H1 (cell line): ENCODE measurements at regions not wholly inside any gene's neighbourhood (a gene's known extent, or its start where the extent isn't known, plus 50 kb on each side); places are given as distances from the start of the nearest gene placed in this dataset.
"Not testable (repeated sequence)": the region's sequence is repeated elsewhere in the genome, so short reads cannot be mapped to it uniquely, and the experiment has no call there.

ENCODE experiments used
- CTCF ChIA-PET: fragments of 300-600 bp; sonication (Branson Sonifier 250); formaldehyde crosslinking; loops from one replicate; lab custom pipeline; 2021; ENCODE audit not compliant: partially characterized antibody; lab: Charles Lee
- POLR2A ChIA-PET: fragments of 300-600 bp; sonication (Branson Sonifier 250); formaldehyde crosslinking; loops from one replicate; lab custom pipeline; 2021; ENCODE audit warnings: inconsistent platforms; ENCODE audit not compliant: partially characterized antibody; lab: Charles Lee
- DNase-seq, 2 experiments: peaks; one replicate each; pipeline versions ENCODE4 v3.0.0 to v3.0.0-alpha.2; 2010 to 2022; ENCODE audit warnings: low spot score in 2 of 2, low read depth in 1 of 2, mixed read lengths in 1 of 2
- FAIRE-seq: peaks from 2 replicates; lab custom pipeline; 2011; peaks lifted over from hg19 to GRCh38; lab: Jason Lieb, UNC
- H2AFZ ChIP-seq: 2 replicates; pipeline ENCODE4 v1.8.1; 2012; ENCODE audit warnings: low read length, inconsistent platforms
- H2AK5ac ChIP-seq: 2 replicates; pipeline ENCODE4 v1.6.1; 2013; ENCODE audit warnings: low read depth, low read length
- H2BK120ac ChIP-seq: replicated peaks from 2 replicates; pipeline ENCODE3; 2013; ENCODE audit warnings: low read depth, low read length, inconsistent platforms
- H2BK12ac ChIP-seq: 2 replicates; pipeline ENCODE4 v1.6.1; 2013; ENCODE audit warnings: low read depth, low read length
- H2BK15ac ChIP-seq: 2 replicates; pipeline ENCODE4 v1.6.1; 2013; ENCODE audit warnings: low read length
- H2BK20ac ChIP-seq: 2 replicates; pipeline ENCODE4 v1.6.1; 2013; ENCODE audit warnings: low read length
- H2BK5ac ChIP-seq: 2 replicates; pipeline ENCODE4 v1.6.1; 2013; ENCODE audit warnings: low read depth, low read length
- H3K14ac ChIP-seq: 2 replicates; pipeline ENCODE4 v1.6.1; 2013; ENCODE audit warnings: inconsistent platforms; ENCODE audit not compliant: insufficient read length
- H3K18ac ChIP-seq: 2 replicates; pipeline ENCODE4 v1.6.1; 2013; ENCODE audit warnings: low read length; ENCODE audit errors: extremely low read depth
- H3K23ac ChIP-seq: 2 replicates; pipeline ENCODE4 v1.6.1; 2013; ENCODE audit warnings: inconsistent platforms; ENCODE audit not compliant: insufficient read length
- H3K23me2 ChIP-seq: 2 replicates; pipeline ENCODE4 v1.6.1; 2013; ENCODE audit warnings: low read depth, low read length
- H3K27ac ChIP-seq: 2 replicates; pipeline ENCODE4 v1.6.1; 2011; ENCODE audit warnings: low read depth, low read length, inconsistent platforms
- H3K27me3 ChIP-seq, 4 experiments: replicated peaks in 1 of 4; 1 replicate in 1 of 4; 2 replicates in 3 of 4; pipeline versions ENCODE4 v1.6.1 to v1.8.1; 2011 to 2013; ENCODE audit warnings: low read length in 3 of 4, mild to moderate bottlenecking in 3 of 4, inconsistent platforms in 2 of 4, mixed read lengths in 2 of 4, moderate library complexity in 1 of 4; ENCODE audit not compliant: control insufficient read depth in 3 of 4, insufficient read depth in 3 of 4; ENCODE audit errors: extremely low read depth in 1 of 4
- H3K36me3 ChIP-seq, 4 experiments: 2 replicates each; pipeline versions ENCODE4 v1.6.1 to v1.8.1; 2011 to 2013; ENCODE audit warnings: mild to moderate bottlenecking in 4 of 4, low read length in 3 of 4, moderate library complexity in 2 of 4, control low read depth in 1 of 4, inconsistent platforms in 1 of 4; ENCODE audit not compliant: insufficient read depth in 4 of 4, control insufficient read depth in 2 of 4
- H3K4ac ChIP-seq: replicated peaks from 2 replicates; pipeline ENCODE3; 2013; ENCODE audit warnings: low read length, low read depth, mixed read lengths, inconsistent platforms; ENCODE audit not compliant: insufficient read length
- H3K4me1 ChIP-seq, 4 experiments: replicated peaks in 1 of 4; 1 replicate in 1 of 4; 2 replicates in 3 of 4; pipeline versions ENCODE4 v1.6.1 to v1.8.1; 2011 to 2013; ENCODE audit warnings: low read length in 3 of 4, inconsistent platforms in 2 of 4, mixed read lengths in 1 of 4; ENCODE audit not compliant: insufficient read depth in 4 of 4, control insufficient read depth in 3 of 4
- H3K4me2 ChIP-seq, 2 experiments: 2 replicates each; pipeline versions ENCODE4 v1.6.1 to v1.8.1; 2011 to 2013; ENCODE audit warnings: low read depth in 2 of 2, low read length in 2 of 2, control low read depth in 1 of 2, inconsistent platforms in 1 of 2, mild to moderate bottlenecking in 1 of 2; ENCODE audit not compliant: insufficient read depth in 1 of 2
- H3K4me3 ChIP-seq, 4 experiments: fragments of 200-600, 300-600 bp in 1 of 4; sonication (generic), shearing (Covaris generic), sonication (Bioruptor Twin) in 1 of 4; 2 replicates each; pipeline versions ENCODE4 v1.5.1 to v1.8.1; 2011 to 2016; ENCODE audit warnings: low read length in 4 of 4, low read depth in 3 of 4, control low read depth in 2 of 4, inconsistent platforms in 2 of 4, mild to moderate bottlenecking in 2 of 4, mixed read lengths in 1 of 4, moderate library complexity in 1 of 4; ENCODE audit not compliant: insufficient read depth in 2 of 4; ENCODE audit errors: extremely low read depth in 1 of 4
- H3K56ac ChIP-seq: replicated peaks from 2 replicates; pipeline ENCODE3; 2013; ENCODE audit warnings: low read depth, mild to moderate bottlenecking, mixed read lengths, low read length, inconsistent platforms; ENCODE audit not compliant: insufficient read length
- H3K79me1 ChIP-seq: 2 replicates; pipeline ENCODE4 v1.6.1; 2013; ENCODE audit warnings: low read depth, low read length, control low read depth
- H3K79me2 ChIP-seq, 2 experiments: 2 replicates each; pipeline versions ENCODE4 v1.6.1 to v1.8.1; 2012 to 2013; ENCODE audit warnings: low read length in 2 of 2, mild to moderate bottlenecking in 2 of 2, inconsistent platforms in 1 of 2; ENCODE audit not compliant: insufficient read depth in 2 of 2, control insufficient read depth in 1 of 2
- H3K9ac ChIP-seq, 4 experiments: replicated peaks in 1 of 4; 1 replicate in 1 of 4; 2 replicates in 3 of 4; pipeline versions ENCODE4 v1.6.1 to v1.8.1; 2011 to 2013; ENCODE audit warnings: low read depth in 3 of 4, low read length in 3 of 4, control low read depth in 2 of 4, mild to moderate bottlenecking in 2 of 4, moderate library complexity in 2 of 4, inconsistent platforms in 1 of 4; ENCODE audit errors: extremely low read depth in 1 of 4
- H3K9me3 ChIP-seq, 2 experiments: 2 replicates each; pipeline versions ENCODE4 v1.6.1 to v1.8.1; 2012 to 2013; ENCODE audit warnings: mild to moderate bottlenecking in 2 of 2, moderate library complexity in 2 of 2, control low read depth in 1 of 2, inconsistent platforms in 1 of 2, low read depth in 1 of 2, low read length in 1 of 2, mixed read lengths in 1 of 2; ENCODE audit not compliant: insufficient read depth in 2 of 2
- H4K20me1 ChIP-seq, 2 experiments: replicated peaks in 1 of 2; 2 replicates each; pipeline versions ENCODE3 to v1.8.1; 2011 to 2013; ENCODE audit warnings: inconsistent platforms in 2 of 2, low read length in 2 of 2, mild to moderate bottlenecking in 1 of 2; ENCODE audit not compliant: insufficient read depth in 2 of 2, control insufficient read depth in 1 of 2
- H4K5ac ChIP-seq: 2 replicates; pipeline ENCODE4 v1.6.1; 2013; ENCODE audit warnings: low read length, low read depth, mixed read lengths, inconsistent platforms; ENCODE audit not compliant: insufficient read length
- H4K8ac ChIP-seq: 2 replicates; pipeline ENCODE4 v1.8.0; 2013; ENCODE audit warnings: mild to moderate bottlenecking, moderate library complexity, low read length, inconsistent platforms; ENCODE audit not compliant: insufficient read depth; ENCODE audit errors: extremely low read depth
- H4K91ac ChIP-seq: replicated peaks from 2 replicates; pipeline ENCODE3; 2013; ENCODE audit warnings: low read length, mixed read lengths, inconsistent platforms; ENCODE audit not compliant: insufficient read length
- WGBS, 2 experiments: shearing (Covaris generic) in 1 of 2; methylation state at CpG; one replicate each; pipeline versions ENCODE4 v1.1.6 to v1.1.7; 2013 to 2015; ENCODE audit warnings: low lambda C conversion rate in 2 of 2, mixed read lengths in 2 of 2, inconsistent platforms in 1 of 2, low coverage in 1 of 2, missing lambda C conversion rate in 1 of 2; ENCODE audit not compliant: insufficient replicate concordance in 2 of 2, insufficient coverage in 1 of 2, insufficient read length in 1 of 2; ENCODE audit errors: extremely low coverage in 1 of 2, missing lambda C conversion rate in 1 of 2; 5-methylcytosine and 5-hydroxymethylcytosine counted together

- H3K79me1 ChIP-seq, H3K56ac ChIP-seq, H3K27me3 ChIP-seq, H3K4me3 ChIP-seq, FAIRE-seq, H3K9ac ChIP-seq, H4K20me1 ChIP-seq, H3K4me1 ChIP-seq, H2BK120ac ChIP-seq, H2BK12ac ChIP-seq, DNase-seq, POLR2A ChIA-PET, H3K9me3 ChIP-seq, H3K14ac ChIP-seq, H3K27ac ChIP-seq, H2BK5ac ChIP-seq, H3K79me2 ChIP-seq, H2BK20ac ChIP-seq, H3K23ac ChIP-seq, H2AK5ac ChIP-seq, H2BK15ac ChIP-seq, H4K91ac ChIP-seq, CTCF ChIA-PET, H3K4me2 ChIP-seq, H2AFZ ChIP-seq, H4K5ac ChIP-seq, H3K4ac ChIP-seq, H3K18ac ChIP-seq, H3K23me2 ChIP-seq, H4K8ac ChIP-seq, H3K36me3 ChIP-seq: not testable (repeated sequence)
- no CpG with 5 or more reads among the region's 1 CpG for WGBS, 2 experiments
These were observed 73.0 kb upstream of the PAK3 start for GRCh38 chrX:111022998-111023397.
